SK-N-SH (cell line): ENCODE measurements at regions not wholly inside any gene's neighbourhood (a gene's known extent, or its start where the extent isn't known, plus 50 kb on each side); places are given as distances from the start of the nearest gene placed in this dataset.
"Not testable (repeated sequence)": the region's sequence is repeated elsewhere in the genome, so short reads cannot be mapped to it uniquely, and the experiment has no call there.

Source experiments
- CTCF ChIA-PET: fragments of 300-600, 350-600 bp; formaldehyde crosslinking; extraction: SDS; loops from one replicate; lab custom pipeline; 2021; lab: Yijun Ruan, JAX
- POLR2A ChIA-PET: fragments of 350-600 bp; sonication (Branson Sonifier 250); formaldehyde crosslinking; extraction: SDS; loops from one replicate; lab custom pipeline; 2020; ENCODE audit warnings: antibody characterized with exemption, inconsistent platforms; lab: Yijun Ruan, JAX
- DNase-seq: peaks from one replicate; pipeline ENCODE4 v3.0.0; 2012
- H2AFZ ChIP-seq: fragments of 200-600 bp; sonication (generic); 2 replicates; pipeline ENCODE4 v1.8.1; 2016; ENCODE audit warnings: antibody characterized with exemption, mild to moderate bottlenecking, low read depth
- H3F3A ChIP-seq: fragments of 200-600 bp; sonication (generic); replicated peaks from 2 replicates; pipeline ENCODE3; 2016; ENCODE audit warnings: antibody characterized with exemption, mild to moderate bottlenecking; ENCODE audit not compliant: insufficient read depth
- H3K27ac ChIP-seq, 2 experiments: fragments of 200-500 bp in 1 of 2; fragments of 200-600 bp in 1 of 2; sonication (Bioruptor generic) in 1 of 2; sonication (generic), shearing (Covaris generic) in 1 of 2; 2 replicates each; pipeline versions ENCODE4 v1.5.1 to v1.6.1; 2014 to 2016; ENCODE audit warnings: low read depth in 2 of 2, inconsistent platforms in 1 of 2, low read length in 1 of 2, mild to moderate bottlenecking in 1 of 2, mixed read lengths in 1 of 2
- H3K27me3 ChIP-seq: fragments of 200-600 bp; sonication (generic), shearing (Covaris generic); 2 replicates; pipeline ENCODE4 v1.6.1; 2016; ENCODE audit warnings: mixed run types; ENCODE audit not compliant: insufficient read depth
- H3K36me3 ChIP-seq, 2 experiments: fragments of 200-500 bp in 1 of 2; fragments of 200-600 bp in 1 of 2; sonication (Bioruptor generic) in 1 of 2; sonication (generic) in 1 of 2; replicated peaks in 1 of 2; 2 replicates each; pipeline versions ENCODE3 to v1.5.1; 2014 to 2016; ENCODE audit warnings: low read length in 1 of 2, mild to moderate bottlenecking in 1 of 2; ENCODE audit not compliant: insufficient read depth in 2 of 2, control insufficient read depth in 1 of 2
- H3K4me1 ChIP-seq, 2 experiments: fragments of 200-500 bp in 1 of 2; fragments of 200-600 bp in 1 of 2; sonication (Bioruptor generic) in 1 of 2; sonication (generic), shearing (Covaris generic) in 1 of 2; 2 replicates each; pipeline versions ENCODE4 v1.5.1 to v1.6.1; 2014 to 2016; ENCODE audit warnings: low read depth in 1 of 2, low read length in 1 of 2, mixed run types in 1 of 2; ENCODE audit not compliant: insufficient read depth in 2 of 2, control insufficient read depth in 1 of 2
- H3K4me2 ChIP-seq: fragments of 200-600 bp; sonication (generic), shearing (Covaris generic); 2 replicates; pipeline ENCODE4 v1.6.1; 2017; ENCODE audit warnings: mixed run types
- H3K4me3 ChIP-seq, 2 experiments: fragments of 200-500 bp in 1 of 2; fragments of 200-600 bp in 1 of 2; sonication (Bioruptor generic) in 1 of 2; sonication (generic), shearing (Covaris generic) in 1 of 2; 2 replicates each; pipeline versions ENCODE4 v1.5.1 to v1.8.1; 2014 to 2016; ENCODE audit warnings: low read depth in 2 of 2, inconsistent platforms in 1 of 2, low read length in 1 of 2, mild to moderate bottlenecking in 1 of 2, mixed read lengths in 1 of 2, moderate library complexity in 1 of 2
- H3K79me2 ChIP-seq: fragments of 200-600 bp; sonication (generic); 2 replicates; pipeline ENCODE4 v1.8.1; 2017; ENCODE audit warnings: mild to moderate bottlenecking; ENCODE audit not compliant: insufficient read depth
- H3K9ac ChIP-seq: fragments of 200-600 bp; sonication (generic); 2 replicates; pipeline ENCODE4 v1.6.1; 2017; ENCODE audit warnings: mixed run types
- H3K9me2 ChIP-seq: fragments of 200-600 bp; sonication (generic); 2 replicates; pipeline ENCODE4 v1.6.1; 2017; ENCODE audit warnings: mixed run types
- H3K9me3 ChIP-seq: fragments of 200-600 bp; sonication (generic); 2 replicates; pipeline ENCODE4 v1.6.1; 2017; ENCODE audit warnings: mixed run types, mild to moderate bottlenecking, moderate library complexity
- H4K20me1 ChIP-seq: fragments of 200-600 bp; sonication (generic); 2 replicates; pipeline ENCODE4 v1.6.1; 2017; ENCODE audit warnings: mild to moderate bottlenecking, mixed run types; ENCODE audit not compliant: insufficient read depth
- ELF1 ChIP-seq: IDR thresholded peaks from 2 replicates; pipeline ENCODE4 v1.4.0; 2012
- EP300 ChIP-seq, 2 experiments: IDR thresholded peaks; 2 replicates each; pipeline versions ENCODE4 v1.4.0 to v1.6.1; 2012; ENCODE audit warnings: borderline replicate concordance in 1 of 2, low read depth in 1 of 2, low read length in 1 of 2
- FOSL2 ChIP-seq: IDR thresholded peaks from 2 replicates; pipeline ENCODE4 v1.4.0; 2012; ENCODE audit warnings: low read depth, mild to moderate bottlenecking, moderate library complexity, borderline replicate concordance
- FOXJ3 ChIP-seq: sonication (generic); formaldehyde crosslinking; IDR thresholded peaks from 2 replicates; pipeline ENCODE4 v1.5.1; 2020; ENCODE audit warnings: mild to moderate bottlenecking, missing genetic modification reagents
- FOXM1 ChIP-seq: IDR thresholded peaks from 2 replicates; pipeline ENCODE4 v1.4.0; 2012; ENCODE audit warnings: low read depth, mild to moderate bottlenecking
- GABPA ChIP-seq: IDR thresholded peaks from 2 replicates; pipeline ENCODE4 v1.4.0; 2012; ENCODE audit warnings: low read depth, mild to moderate bottlenecking
- GATA2 ChIP-seq: sonication (generic); formaldehyde crosslinking; IDR thresholded peaks from 2 replicates; pipeline ENCODE4 v1.5.0; 2020; ENCODE audit warnings: mild to moderate bottlenecking, missing genetic modification reagents
- JUND ChIP-seq: IDR thresholded peaks from 2 replicates; pipeline ENCODE4 v1.4.0; 2012
- MEF2A ChIP-seq: IDR thresholded peaks from 2 replicates; pipeline ENCODE4 v1.4.0; 2012; ENCODE audit warnings: low read depth, borderline replicate concordance
- NFIC ChIP-seq: IDR thresholded peaks from 2 replicates; pipeline ENCODE4 v1.4.0; 2012; ENCODE audit warnings: borderline replicate concordance
- NRF1 ChIP-seq: IDR thresholded peaks from 2 replicates; pipeline ENCODE4 v1.6.1; 2012; ENCODE audit warnings: low read depth, mild to moderate bottlenecking, low read length
- POLR2AphosphoS5 ChIP-seq: IDR thresholded peaks from 2 replicates; pipeline ENCODE4 v1.6.1; 2012; ENCODE audit warnings: low read depth, low read length
- RCOR1 ChIP-seq: fragments of 150-350 bp; IDR thresholded peaks from 2 replicates; pipeline ENCODE4 v1.6.1; 2017; ENCODE audit warnings: antibody characterized with exemption, low read length
- RFX5 ChIP-seq: IDR thresholded peaks from 2 replicates; pipeline ENCODE4 v1.6.1; 2012; ENCODE audit warnings: mild to moderate bottlenecking, improper control_type of control experiment, low read length
- TAF1 ChIP-seq: IDR thresholded peaks from 2 replicates; pipeline ENCODE4 v1.6.1; 2012; ENCODE audit warnings: low read depth, mild to moderate bottlenecking, low read length, moderate library complexity, borderline replicate concordance
- TEAD4 ChIP-seq: IDR thresholded peaks from 2 replicates; pipeline ENCODE4 v1.4.0; 2012; ENCODE audit warnings: mild to moderate bottlenecking, borderline replicate concordance; ENCODE audit not compliant: insufficient read depth
- YY1 ChIP-seq: IDR thresholded peaks from 2 replicates; pipeline ENCODE4 v1.4.0; 2012; ENCODE audit warnings: low read depth, mild to moderate bottlenecking
- WGBS: methylation state at CpG from one replicate; pipeline ENCODE4 v1.1.6; 2017; ENCODE audit warnings: low lambda C conversion rate; 5-methylcytosine and 5-hydroxymethylcytosine counted together
- TF ChIP-seq, protein P1 (sequence below): IDR thresholded peaks from 2 replicates; pipeline ENCODE4 v1.6.1; 2012; ENCODE audit warnings: mild to moderate bottlenecking, low read depth, low read length, moderate library complexity
- TF ChIP-seq, protein P2 (sequence below): IDR thresholded peaks from 2 replicates; pipeline ENCODE4; 2012

- no peak overlapping the region for H3K4me2 ChIP-seq
- no peaks in the 10 kb centered on the region for H3K79me2 ChIP-seq
- DNase-seq, result no peak
- H4K20me1 ChIP-seq, result no peaks in the 10 kb centered on the region
- POLR2A ChIA-PET, result no interaction called here
- TF ChIP-seq NFIC, result no peak
- no peak for TF ChIP-seq EP300 (IDR thresholded peaks at IDR 0.05; ENCODE audit: borderline replicate concordance in 1 of 2, low read depth in 1 of 2, low read length in 1 of 2)
- no peak for TF ChIP-seq TAF1
- no peak for TF ChIP-seq GABPA
- no peak for TF ChIP-seq FOXM1
- no peak for TF ChIP-seq NRF1
- TF ChIP-seq JUND, result no peak
- TF ChIP-seq ELF1, result no peak
- TF ChIP-seq FOXJ3 (CRISPR knock-in tag), result no peak
- TF ChIP-seq GATA2 (CRISPR knock-in tag), result no peak
- no peak for TF ChIP-seq MEF2A
- no peak for TF ChIP-seq RFX5
- no peak for TF ChIP-seq TEAD4
- TF ChIP-seq, all 33 proteins: peak for 0
- Histone ChIP-seq H3K27ac (no peak overlapping the region), H3K4me1 (no peaks in the 10 kb centered on the region), H3K9ac (no peak overlapping the region), H3K27me3 (no peaks in the 10 kb centered on the region), H3K9me3 (no peaks in the 10 kb centered on the region), H3K9me2 (no peaks in the 10 kb centered on the region), H2AFZ (no peak overlapping the region), H3K4me3 (no peak overlapping the region), H3F3A (no peaks in the 10 kb centered on the region), H3K36me3 (no peaks in the 10 kb centered on the region)
- 4% methylated on average over 2 of the region's 2 CpGs for WGBS
- CTCF ChIA-PET, result no interaction called here
Observed at GRCh38 chr12:62050785-62051184, 209.4 kb upstream of the USP15 start.

GRCh38 chr12:62069976-62070375, 190.2 kb upstream of the USP15 start:
- Histone ChIP-seq H3K9me2 (no peaks in the 10 kb centered on the region), H3K4me3 (no peak overlapping the region), H3K4me2 (no peak overlapping the region), H3K79me2 (no peaks in the 10 kb centered on the region), H3K4me1 (no peaks in the 10 kb centered on the region), H3K36me3 (no peaks in the 10 kb centered on the region), H3K27ac (no peak overlapping the region), H2AFZ (no peak overlapping the region), H3K27me3 (no peaks in the 10 kb centered on the region), H4K20me1 (no peaks in the 10 kb centered on the region), H3K9me3 (no peaks in the 10 kb centered on the region), H3F3A (no peaks in the 10 kb centered on the region), H3K9ac (no peak overlapping the region)
- CTCF ChIA-PET, result no interaction called here
- no peak for TF ChIP-seq RCOR1
- no peak for TF ChIP-seq ELF1
- TF ChIP-seq GABPA, result no peak
- TF ChIP-seq FOSL2, result no peak
- TF ChIP-seq POLR2AphosphoS5, result no peak
- no peak for TF ChIP-seq NFIC
- no peak for TF ChIP-seq YY1
- TF ChIP-seq, protein P1, sequence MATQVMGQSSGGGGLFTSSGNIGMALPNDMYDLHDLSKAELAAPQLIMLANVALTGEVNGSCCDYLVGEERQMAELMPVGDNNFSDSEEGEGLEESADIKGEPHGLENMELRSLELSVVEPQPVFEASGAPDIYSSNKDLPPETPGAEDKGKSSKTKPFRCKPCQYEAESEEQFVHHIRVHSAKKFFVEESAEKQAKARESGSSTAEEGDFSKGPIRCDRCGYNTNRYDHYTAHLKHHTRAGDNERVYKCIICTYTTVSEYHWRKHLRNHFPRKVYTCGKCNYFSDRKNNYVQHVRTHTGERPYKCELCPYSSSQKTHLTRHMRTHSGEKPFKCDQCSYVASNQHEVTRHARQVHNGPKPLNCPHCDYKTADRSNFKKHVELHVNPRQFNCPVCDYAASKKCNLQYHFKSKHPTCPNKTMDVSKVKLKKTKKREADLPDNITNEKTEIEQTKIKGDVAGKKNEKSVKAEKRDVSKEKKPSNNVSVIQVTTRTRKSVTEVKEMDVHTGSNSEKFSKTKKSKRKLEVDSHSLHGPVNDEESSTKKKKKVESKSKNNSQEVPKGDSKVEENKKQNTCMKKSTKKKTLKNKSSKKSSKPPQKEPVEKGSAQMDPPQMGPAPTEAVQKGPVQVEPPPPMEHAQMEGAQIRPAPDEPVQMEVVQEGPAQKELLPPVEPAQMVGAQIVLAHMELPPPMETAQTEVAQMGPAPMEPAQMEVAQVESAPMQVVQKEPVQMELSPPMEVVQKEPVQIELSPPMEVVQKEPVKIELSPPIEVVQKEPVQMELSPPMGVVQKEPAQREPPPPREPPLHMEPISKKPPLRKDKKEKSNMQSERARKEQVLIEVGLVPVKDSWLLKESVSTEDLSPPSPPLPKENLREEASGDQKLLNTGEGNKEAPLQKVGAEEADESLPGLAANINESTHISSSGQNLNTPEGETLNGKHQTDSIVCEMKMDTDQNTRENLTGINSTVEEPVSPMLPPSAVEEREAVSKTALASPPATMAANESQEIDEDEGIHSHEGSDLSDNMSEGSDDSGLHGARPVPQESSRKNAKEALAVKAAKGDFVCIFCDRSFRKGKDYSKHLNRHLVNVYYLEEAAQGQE, result no peak
- no peak for TF ChIP-seq NRF1
- TF ChIP-seq, protein P2, sequence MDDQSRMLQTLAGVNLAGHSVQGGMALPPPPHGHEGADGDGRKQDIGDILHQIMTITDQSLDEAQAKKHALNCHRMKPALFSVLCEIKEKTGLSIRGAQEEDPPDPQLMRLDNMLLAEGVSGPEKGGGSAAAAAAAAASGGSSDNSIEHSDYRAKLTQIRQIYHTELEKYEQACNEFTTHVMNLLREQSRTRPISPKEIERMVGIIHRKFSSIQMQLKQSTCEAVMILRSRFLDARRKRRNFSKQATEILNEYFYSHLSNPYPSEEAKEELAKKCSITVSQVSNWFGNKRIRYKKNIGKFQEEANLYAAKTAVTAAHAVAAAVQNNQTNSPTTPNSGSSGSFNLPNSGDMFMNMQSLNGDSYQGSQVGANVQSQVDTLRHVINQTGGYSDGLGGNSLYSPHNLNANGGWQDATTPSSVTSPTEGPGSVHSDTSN, result no peak
- DNase-seq, result no peak
- POLR2A ChIA-PET, result no interaction called here

GRCh38 chr12:62073236-62073635, 187.0 kb upstream of the USP15 start:
- H3K9me3 ChIP-seq, H3F3A ChIP-seq, H3K79me2 ChIP-seq, H3K4me1 ChIP-seq, DNase-seq, H2AFZ ChIP-seq, H3K27ac ChIP-seq, H3K4me3 ChIP-seq, H3K27me3 ChIP-seq, H3K4me2 ChIP-seq, CTCF ChIA-PET, H4K20me1 ChIP-seq, H3K9ac ChIP-seq, H3K9me2 ChIP-seq, H3K36me3 ChIP-seq, POLR2A ChIA-PET: not testable (repeated sequence)
